CD4-positive, CD25-positive, alpha-beta regulatory T cell (primary cell): ENCODE measurements at regions not wholly inside any gene's neighbourhood (a gene's known extent, or its start where the extent isn't known, plus 50 kb on each side); places are given as distances from the start of the nearest gene placed in this dataset.

Experiments
- ATAC-seq, 2 donors: fragments of 150-1000 bp; cut with Tn5 transposase; one replicate each; pipeline ENCODE4 v1.10.0; 2021; ENCODE audit warnings: low read depth in 2 of 2, moderate number of reproducible peaks in 2 of 2, moderate library complexity in 1 of 2
- DNase-seq, 3 donors: peaks; one replicate each; pipeline versions ENCODE4 v3.0.0 to v3.0.0-alpha.2; 2012 to 2022; ENCODE audit warnings: mixed read lengths in 1 of 3
- H3K27ac ChIP-seq: one replicate; pipeline ENCODE4 v1.7.0; 2013; ENCODE audit warnings: mild to moderate bottlenecking, low read length; ENCODE audit not compliant: insufficient read depth, poor library complexity, severe bottlenecking
- H3K27me3 ChIP-seq: one replicate; pipeline ENCODE4 v1.7.0; 2013; ENCODE audit warnings: low read length; ENCODE audit not compliant: control insufficient read depth, insufficient read depth
- H3K36me3 ChIP-seq: one replicate; pipeline ENCODE4 v1.7.0; 2013; ENCODE audit warnings: mild to moderate bottlenecking, low read length, moderate library complexity; ENCODE audit not compliant: control insufficient read depth, insufficient read depth
- H3K4me1 ChIP-seq: 2 replicates; pipeline ENCODE4 v1.7.0; 2013; ENCODE audit warnings: mild to moderate bottlenecking, low read length; ENCODE audit not compliant: insufficient read depth, control insufficient read depth, poor library complexity, severe bottlenecking
- H3K4me3 ChIP-seq: one replicate; pipeline ENCODE4 v1.7.0; 2013; ENCODE audit warnings: low read depth, mild to moderate bottlenecking, low read length, moderate library complexity
- H3K9me3 ChIP-seq, 2 experiments: 1 replicate in 1 of 2; 2 replicates in 1 of 2; pipeline ENCODE4 v1.7.0; 2013; ENCODE audit warnings: low read length in 2 of 2, mild to moderate bottlenecking in 1 of 2, moderate library complexity in 1 of 2; ENCODE audit not compliant: control insufficient read depth in 2 of 2
- H3K27ac Mint-ChIP-seq, 3 donors: one replicate each; pipeline ENCODE4 v1.8.0; 2020 to 2022; ENCODE audit warnings: mild to moderate bottlenecking in 3 of 3, mixed read lengths in 3 of 3, moderate library complexity in 2 of 3
- H3K27me3 Mint-ChIP-seq: one replicate; pipeline ENCODE4 v1.8.0; 2022; ENCODE audit warnings: mild to moderate bottlenecking, mixed read lengths
- H3K36me3 Mint-ChIP-seq: one replicate; pipeline ENCODE4 v1.8.0; 2020; ENCODE audit warnings: mixed read lengths
- H3K4me1 Mint-ChIP-seq, 4 donors: one replicate each; pipeline ENCODE4 v1.8.0; 2020 to 2022; ENCODE audit warnings: mixed read lengths in 4 of 4, mild to moderate bottlenecking in 1 of 4
- H3K4me3 Mint-ChIP-seq, 4 donors: one replicate each; pipeline ENCODE4 v1.8.0; 2020 to 2022; ENCODE audit warnings: mild to moderate bottlenecking in 4 of 4, mixed read lengths in 4 of 4, moderate library complexity in 3 of 4
- H3K9me3 Mint-ChIP-seq, 7 donors: one replicate each; pipeline ENCODE4 v1.8.0; 2020 to 2022; ENCODE audit warnings: mixed read lengths in 7 of 7, mild to moderate bottlenecking in 3 of 7, moderate library complexity in 2 of 7

DNA sequence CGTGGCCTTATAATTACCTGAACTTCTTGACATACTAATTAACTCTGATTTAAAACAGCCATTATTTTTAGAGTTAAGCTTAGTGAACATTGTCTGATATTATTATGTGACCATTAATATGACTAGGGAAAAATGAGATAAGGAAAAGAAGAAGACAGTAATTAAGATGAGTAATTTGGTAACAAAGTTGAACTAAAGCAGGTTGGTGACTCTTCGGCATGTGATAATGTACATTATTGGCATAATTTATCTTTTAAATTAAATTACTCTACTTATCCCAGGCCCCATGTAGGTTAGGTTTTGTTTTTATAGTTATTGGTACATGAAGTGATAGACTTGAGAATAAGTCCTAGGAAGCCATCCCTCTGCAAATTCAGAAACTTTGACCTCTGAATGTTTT, 249.7 kb upstream of the CFAP20DC start:
- Mint-ChIP-seq H3K9me3 (peaks cover 0 to 9% (median 5%) of the 10 kb centered on the region in 7 donors), H3K27me3 (no peaks in the 10 kb centered on the region), H3K27ac (no peak overlapping the region), H3K36me3 (peaks cover 5% of the 10 kb centered on the region), H3K4me1 (peaks cover 0 to 10% (median 5%) of the 10 kb centered on the region in 4 donors), H3K4me3 (no peak overlapping the region)
- Histone ChIP-seq H3K9me3 (no peaks in the 10 kb centered on the region), H3K4me3 (no peak overlapping the region), H3K36me3 (no peaks in the 10 kb centered on the region), H3K27me3 (no peaks in the 10 kb centered on the region), H3K27ac (no peak overlapping the region), H3K4me1 (no peaks in the 10 kb centered on the region)
- DNase-seq (no peak), ATAC-seq (no peak)

DNA sequence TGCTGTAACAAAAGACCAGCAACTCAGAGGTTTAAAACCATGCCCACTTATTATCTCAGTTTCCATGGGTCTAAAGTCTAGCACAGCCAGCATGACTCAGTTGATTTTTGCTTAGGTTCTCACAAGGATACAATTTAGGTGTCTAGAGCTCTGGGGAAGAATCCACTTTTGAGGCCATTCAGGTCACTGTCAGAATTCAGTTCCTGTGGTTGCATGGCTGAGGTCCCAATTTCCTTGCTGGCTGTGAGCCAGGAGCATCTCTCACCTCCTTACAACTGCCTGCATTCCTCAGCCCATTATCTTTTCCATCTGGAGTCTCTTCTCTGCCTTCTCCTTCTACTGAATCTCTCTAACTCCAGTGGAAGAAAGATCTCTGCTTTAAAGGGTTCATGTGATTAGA, 240.5 kb upstream of the CFAP20DC start:
- DNase-seq (no peak), ATAC-seq (no peak)
- Mint-ChIP-seq H3K27me3 (no peaks in the 10 kb centered on the region), H3K36me3 (peaks cover 6% of the 10 kb centered on the region), H3K4me1 (peaks cover 0 to 3% (median under 1%) of the 10 kb centered on the region in 4 donors), H3K9me3 (peaks cover 0 to 19% (median 3%) of the 10 kb centered on the region in 7 donors), H3K4me3 (no peak overlapping the region), H3K27ac (peak overlapping the region in 1 of 3 donors; percentile 42)
- no peak overlapping the region for H3K4me3 ChIP-seq
- H3K36me3 ChIP-seq, result no peaks in the 10 kb centered on the region
- H3K4me1 ChIP-seq, result no peaks in the 10 kb centered on the region
- peaks cover 0 to 6% of the 10 kb centered on the region in 2 experiments for H3K9me3 ChIP-seq
- H3K27ac ChIP-seq, result no peak overlapping the region
- no peaks in the 10 kb centered on the region for H3K27me3 ChIP-seq

DNA sequence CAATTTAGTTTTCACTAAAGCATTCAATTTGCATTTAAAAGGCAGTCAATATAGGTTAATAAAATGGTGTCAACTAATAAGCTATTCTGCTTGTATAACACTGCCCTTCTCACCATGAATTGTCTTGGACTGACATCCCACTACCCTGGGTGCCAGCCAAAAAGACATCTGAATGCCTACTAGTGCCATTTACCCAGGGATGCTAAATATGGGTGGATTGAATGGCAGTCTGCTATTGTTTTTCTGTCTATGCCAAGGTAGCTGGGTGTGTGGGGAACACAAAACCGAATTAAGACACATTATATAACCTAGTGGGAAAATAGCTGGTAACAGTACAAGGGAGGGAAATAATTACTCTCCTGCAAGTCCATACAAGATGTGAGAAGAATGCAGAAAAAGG, 240.0 kb upstream of the CFAP20DC start:
- no peaks in the 10 kb centered on the region for H3K4me1 ChIP-seq
- Mint-ChIP-seq H3K27me3 (no peaks in the 10 kb centered on the region), H3K9me3 (peaks cover 0 to 15% (median 2%) of the 10 kb centered on the region in 7 donors), H3K4me1 (peaks cover 0 to 3% (median under 1%) of the 10 kb centered on the region in 4 donors), H3K27ac (peak overlapping the region in 1 of 3 donors; percentile 42), H3K36me3 (peaks cover 6% of the 10 kb centered on the region), H3K4me3 (no peak overlapping the region)
- H3K36me3 ChIP-seq, result no peaks in the 10 kb centered on the region
- no peak for ATAC-seq
- H3K4me3 ChIP-seq, result no peak overlapping the region
- DNase-seq, result no peak
- H3K27me3 ChIP-seq, result no peaks in the 10 kb centered on the region
- peaks cover 0 to 6% of the 10 kb centered on the region in 2 experiments for H3K9me3 ChIP-seq
- H3K27ac ChIP-seq, result no peak overlapping the region

DNA sequence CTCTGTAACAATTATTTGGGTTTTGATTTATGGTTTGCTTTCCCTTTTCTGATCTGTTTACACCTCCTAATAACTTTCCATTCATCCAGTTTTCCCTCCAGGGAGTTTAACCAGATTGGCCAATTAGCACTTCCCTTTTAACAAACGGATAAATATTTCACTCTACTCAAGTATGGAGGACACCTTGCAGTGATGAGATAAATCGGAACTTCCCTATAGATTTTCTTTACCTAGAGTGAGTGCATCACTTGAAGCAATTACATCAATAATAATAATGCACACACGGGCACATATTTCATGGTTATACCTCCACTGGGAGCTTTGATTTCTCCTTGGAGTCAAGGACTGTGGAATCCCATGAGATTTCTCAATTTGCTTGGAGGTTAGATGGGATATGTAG, 239.1 kb upstream of the CFAP20DC start:
- peaks cover 6% of the 10 kb centered on the region for H3K36me3 Mint-ChIP-seq
- Histone ChIP-seq H3K9me3 (peaks cover 0 to 6% of the 10 kb centered on the region in 2 experiments), H3K4me1 (no peaks in the 10 kb centered on the region), H3K36me3 (no peaks in the 10 kb centered on the region), H3K27me3 (no peaks in the 10 kb centered on the region), H3K27ac (no peak overlapping the region), H3K4me3 (no peak overlapping the region)
- H3K4me3 Mint-ChIP-seq, result no peak overlapping the region
- H3K4me1 Mint-ChIP-seq, result peaks cover 0 to 3% (median under 1%) of the 10 kb centered on the region in 4 donors
- DNase-seq (no peak), ATAC-seq (no peak)
- H3K9me3 Mint-ChIP-seq, result peaks cover 0 to 12% (median 2%) of the 10 kb centered on the region in 7 donors
- H3K27ac Mint-ChIP-seq, result no peak overlapping the region
- no peaks in the 10 kb centered on the region for H3K27me3 Mint-ChIP-seq

DNA sequence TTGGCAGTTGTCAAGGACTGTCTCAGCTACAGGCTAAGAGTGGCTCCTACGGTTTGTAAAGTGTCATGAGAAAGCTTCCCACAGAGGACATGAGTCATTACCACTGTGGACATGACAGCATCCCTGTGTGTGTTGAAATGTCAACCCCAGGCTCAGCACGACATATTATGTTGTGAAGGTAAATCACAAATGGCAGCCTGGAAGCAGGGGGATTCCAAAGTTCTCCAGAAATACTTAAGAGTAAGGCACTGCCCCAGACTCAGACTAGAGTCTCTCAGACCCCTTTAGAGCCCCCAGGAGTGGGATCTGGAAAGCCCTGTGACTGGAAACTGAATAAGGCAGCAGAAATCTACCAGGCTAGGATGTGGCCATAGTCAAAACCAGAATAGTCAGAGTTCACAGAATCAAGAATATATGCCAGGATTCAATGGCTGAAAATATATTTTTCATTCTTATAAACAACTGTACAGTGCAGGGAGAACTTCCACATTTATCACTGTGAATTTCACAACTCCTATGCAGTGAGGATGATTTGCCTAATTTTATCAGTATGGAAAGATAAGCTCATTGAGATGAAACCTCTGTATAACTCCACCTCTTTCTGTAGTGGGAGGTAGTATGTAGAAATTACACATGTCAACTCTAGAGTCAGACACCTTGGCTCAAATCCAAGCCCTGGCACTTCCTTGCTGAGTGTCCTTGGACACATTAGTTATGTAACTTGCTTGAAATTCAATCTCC, 237.1 kb upstream of the CFAP20DC start:
- Histone ChIP-seq H3K9me3 (no peaks in the 10 kb centered on the region), H3K27me3 (no peaks in the 10 kb centered on the region), H3K4me3 (no peak overlapping the region), H3K4me1 (no peaks in the 10 kb centered on the region), H3K27ac (no peak overlapping the region), H3K36me3 (no peaks in the 10 kb centered on the region)
- H3K27me3 Mint-ChIP-seq, result no peaks in the 10 kb centered on the region
- peaks cover under 1% of the 10 kb centered on the region for H3K36me3 Mint-ChIP-seq
- DNase-seq (no peak), ATAC-seq (no peak)
- H3K9me3 Mint-ChIP-seq, result peaks cover 0 to 2% (median 0%) of the 10 kb centered on the region in 7 donors
- no peak overlapping the region for H3K27ac Mint-ChIP-seq
- H3K4me1 Mint-ChIP-seq, result peaks cover 0 to 3% (median under 1%) of the 10 kb centered on the region in 4 donors
- no peak overlapping the region for H3K4me3 Mint-ChIP-seq

DNA sequence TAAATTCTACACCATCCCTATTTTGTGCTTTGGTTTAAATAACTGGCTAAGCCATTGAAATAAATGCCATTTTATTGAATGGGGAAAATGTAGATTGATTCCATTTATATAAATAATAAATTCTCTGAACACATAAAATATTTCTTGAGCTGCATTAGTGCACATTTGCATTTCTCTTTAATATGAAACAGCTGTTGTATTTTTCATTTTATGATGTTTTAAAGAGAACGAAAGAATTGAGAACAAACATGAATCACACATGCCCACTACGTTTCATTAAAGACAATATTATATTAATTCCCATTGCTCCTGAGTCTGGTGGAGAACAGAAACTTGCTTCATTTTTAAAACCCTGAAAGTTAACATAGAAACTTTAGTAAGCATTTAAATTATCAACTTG, 235.7 kb upstream of the CFAP20DC start:
- H3K36me3 ChIP-seq, result no peaks in the 10 kb centered on the region
- no peaks in the 10 kb centered on the region for H3K9me3 ChIP-seq
- ATAC-seq, result no peak
- Mint-ChIP-seq H3K9me3 (peaks cover 0 to 2% (median 0%) of the 10 kb centered on the region in 7 donors), H3K4me3 (no peak overlapping the region), H3K27me3 (no peaks in the 10 kb centered on the region), H3K4me1 (peaks cover 0 to 2% (median under 1%) of the 10 kb centered on the region in 4 donors), H3K27ac (no peak overlapping the region), H3K36me3 (peaks cover 5% of the 10 kb centered on the region)
- no peaks in the 10 kb centered on the region for H3K4me1 ChIP-seq
- no peak overlapping the region for H3K27ac ChIP-seq
- no peak overlapping the region for H3K4me3 ChIP-seq
- no peak for DNase-seq
- no peaks in the 10 kb centered on the region for H3K27me3 ChIP-seq

DNA sequence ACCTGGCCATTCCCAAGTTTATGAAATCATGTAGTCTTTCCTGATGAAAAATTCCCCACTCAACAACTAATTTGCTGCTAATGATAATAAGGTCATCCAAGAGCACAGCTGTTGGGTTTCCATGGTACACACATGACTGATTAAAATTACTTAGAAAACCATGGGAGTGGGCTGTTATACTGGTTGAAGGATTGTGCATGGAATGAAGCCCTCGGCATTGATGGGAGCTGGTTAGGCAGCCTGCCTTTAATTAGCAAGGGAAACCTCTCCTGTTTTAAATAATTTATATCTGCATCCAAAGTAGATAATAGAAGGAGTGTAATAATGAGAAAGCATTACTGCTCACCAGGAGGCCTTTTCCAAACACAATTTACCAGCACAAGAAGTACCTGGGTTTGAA, 235.1 kb upstream of the CFAP20DC start:
- Mint-ChIP-seq H3K27ac (no peak overlapping the region), H3K9me3 (peaks cover 0 to 2% (median 0%) of the 10 kb centered on the region in 7 donors), H3K27me3 (no peaks in the 10 kb centered on the region), H3K4me3 (no peak overlapping the region), H3K36me3 (peaks cover 5% of the 10 kb centered on the region), H3K4me1 (peaks cover 0 to 2% (median 0%) of the 10 kb centered on the region in 4 donors)
- H3K4me3 ChIP-seq, result no peak overlapping the region
- DNase-seq, result no peak
- H3K9me3 ChIP-seq, result no peaks in the 10 kb centered on the region
- no peaks in the 10 kb centered on the region for H3K27me3 ChIP-seq
- no peak for ATAC-seq
- H3K4me1 ChIP-seq, result no peaks in the 10 kb centered on the region
- no peaks in the 10 kb centered on the region for H3K36me3 ChIP-seq
- no peak overlapping the region for H3K27ac ChIP-seq

DNA sequence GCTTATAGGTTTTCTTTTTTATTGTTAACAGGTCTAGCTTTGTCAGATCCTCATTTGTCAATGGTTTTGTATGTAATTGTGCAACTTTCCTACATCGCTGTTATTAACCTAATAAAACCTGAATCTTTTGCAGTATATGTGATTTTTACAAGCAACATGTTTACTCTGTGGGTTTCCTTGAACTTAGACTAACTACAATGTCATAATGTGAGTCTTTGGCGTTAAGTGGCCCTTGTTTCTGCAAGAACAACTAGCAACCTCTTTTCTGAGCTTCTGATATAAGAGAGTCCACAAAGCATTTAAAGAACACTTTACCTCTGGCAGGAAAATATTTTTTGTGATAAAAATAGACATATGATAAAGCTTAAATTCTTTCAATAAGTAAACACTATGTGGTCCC, 230.3 kb upstream of the CFAP20DC start:
- peaks cover 5% of the 10 kb centered on the region for H3K36me3 Mint-ChIP-seq
- ATAC-seq, result no peak
- H3K4me3 Mint-ChIP-seq, result no peak overlapping the region
- Histone ChIP-seq H3K4me3 (no peak overlapping the region), H3K27me3 (no peaks in the 10 kb centered on the region), H3K4me1 (no peaks in the 10 kb centered on the region), H3K9me3 (no peaks in the 10 kb centered on the region), H3K27ac (no peak overlapping the region), H3K36me3 (no peaks in the 10 kb centered on the region)
- H3K4me1 Mint-ChIP-seq, result no peaks in the 10 kb centered on the region
- H3K9me3 Mint-ChIP-seq, result peaks cover 0 to 3% (median 0%) of the 10 kb centered on the region in 7 donors
- DNase-seq, result no peak
- no peaks in the 10 kb centered on the region for H3K27me3 Mint-ChIP-seq
- H3K27ac Mint-ChIP-seq, result no peak overlapping the region
